GM12892 (cell line): ENCODE measurements at regions not wholly inside any gene's neighbourhood (a gene's known extent, or its start where the extent isn't known, plus 50 kb on each side); places are given as distances from the start of the nearest gene placed in this dataset.

Source experiments
- POLR2A ChIP-seq: IDR thresholded peaks from 2 replicates; pipeline ENCODE4 v1.6.1; 2011; ENCODE audit warnings: low read depth, low read length, control low read depth
- POLR2AphosphoS5 ChIP-seq: IDR thresholded peaks from 2 replicates; pipeline ENCODE4 v1.6.1; 2011; ENCODE audit warnings: low read depth, low read length, control low read depth
- TAF1 ChIP-seq: IDR thresholded peaks from 2 replicates; pipeline ENCODE4 v1.6.1; 2011; ENCODE audit warnings: low read depth, mild to moderate bottlenecking, control low read depth, low read length, borderline replicate concordance

DNA sequence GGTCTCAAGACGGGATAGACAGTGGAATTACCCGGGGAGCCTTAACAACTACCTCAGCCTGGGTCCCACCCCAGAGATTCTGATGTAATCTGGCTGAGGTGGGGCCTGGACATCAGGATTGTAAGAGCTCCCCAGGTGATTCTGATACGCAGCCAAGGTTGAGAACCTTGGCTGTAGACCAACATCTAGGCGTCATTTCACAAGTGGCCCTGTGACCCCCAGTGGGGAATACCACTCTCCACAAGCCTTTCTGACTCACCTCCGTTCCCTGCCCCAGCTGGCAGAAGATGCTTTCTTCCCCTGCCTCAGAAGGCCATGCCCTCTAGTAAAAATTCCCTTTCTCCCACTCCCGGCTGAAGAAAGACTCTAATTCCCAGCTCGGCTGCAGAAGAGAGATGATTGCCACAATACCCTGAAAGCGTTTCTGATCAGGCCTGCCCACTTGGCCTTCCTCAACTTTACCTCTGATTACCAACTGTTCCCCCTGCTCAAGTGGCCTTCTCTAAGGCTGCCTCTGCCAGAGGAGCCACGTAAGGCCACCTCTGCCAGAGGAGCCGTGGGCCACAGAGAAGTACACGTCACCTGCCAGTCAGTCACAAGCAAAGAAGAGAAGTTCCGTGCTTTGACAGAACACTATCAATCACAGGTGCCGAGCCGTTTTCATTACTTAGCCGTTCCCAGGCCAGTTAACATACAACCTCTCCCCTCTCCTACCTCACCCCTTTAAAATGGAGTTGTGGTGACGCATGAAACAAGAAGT, 116.8 kb upstream of the PKDCC start:
- no peak for TF ChIP-seq POLR2A
- TF ChIP-seq POLR2AphosphoS5 = no peak
- no peak for TF ChIP-seq TAF1
